ENCODE measurements at regions not wholly inside any gene's neighbourhood (a gene's known extent, or its start where the extent isn't known, plus 50 kb on each side); places are given as distances from the start of the nearest gene placed in this dataset.

DNA sequence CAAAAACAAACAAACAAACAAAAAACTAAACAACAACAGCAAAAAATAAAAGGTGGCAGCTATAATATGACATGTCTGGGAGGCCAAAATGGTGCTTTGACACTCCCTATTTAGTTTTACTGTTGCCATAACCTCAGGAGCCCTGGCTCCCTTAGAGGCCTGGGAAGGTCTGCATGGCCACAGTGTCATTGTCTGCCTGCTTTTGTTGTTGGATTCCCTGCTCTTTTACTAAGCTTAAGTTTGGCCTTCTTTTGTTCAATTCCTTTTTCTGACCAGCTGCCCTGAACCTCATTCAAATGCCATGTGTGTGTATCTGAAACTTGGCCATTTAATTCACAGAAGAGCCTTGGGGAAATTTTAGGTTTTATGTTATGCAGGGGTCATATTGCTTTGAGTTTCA, 458.2 kb downstream of the TMEM232 start:
- TF ChIP-seq POLR2A (IDR thresholded peaks at IDR 0.05) (no peak), POLR2AphosphoS5 (IDR thresholded peaks at IDR 0.05) (no peak)
- TF ChIP-seq, protein P1, sequence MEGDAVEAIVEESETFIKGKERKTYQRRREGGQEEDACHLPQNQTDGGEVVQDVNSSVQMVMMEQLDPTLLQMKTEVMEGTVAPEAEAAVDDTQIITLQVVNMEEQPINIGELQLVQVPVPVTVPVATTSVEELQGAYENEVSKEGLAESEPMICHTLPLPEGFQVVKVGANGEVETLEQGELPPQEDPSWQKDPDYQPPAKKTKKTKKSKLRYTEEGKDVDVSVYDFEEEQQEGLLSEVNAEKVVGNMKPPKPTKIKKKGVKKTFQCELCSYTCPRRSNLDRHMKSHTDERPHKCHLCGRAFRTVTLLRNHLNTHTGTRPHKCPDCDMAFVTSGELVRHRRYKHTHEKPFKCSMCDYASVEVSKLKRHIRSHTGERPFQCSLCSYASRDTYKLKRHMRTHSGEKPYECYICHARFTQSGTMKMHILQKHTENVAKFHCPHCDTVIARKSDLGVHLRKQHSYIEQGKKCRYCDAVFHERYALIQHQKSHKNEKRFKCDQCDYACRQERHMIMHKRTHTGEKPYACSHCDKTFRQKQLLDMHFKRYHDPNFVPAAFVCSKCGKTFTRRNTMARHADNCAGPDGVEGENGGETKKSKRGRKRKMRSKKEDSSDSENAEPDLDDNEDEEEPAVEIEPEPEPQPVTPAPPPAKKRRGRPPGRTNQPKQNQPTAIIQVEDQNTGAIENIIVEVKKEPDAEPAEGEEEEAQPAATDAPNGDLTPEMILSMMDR (IDR thresholded peaks at IDR 0.05) = no peak
